ENCODE measurements at regions not wholly inside any gene's neighbourhood (a gene's known extent, or its start where the extent isn't known, plus 50 kb on each side); places are given as distances from the start of the nearest gene placed in this dataset.

GRCh38 chr6:51289041-51289440 is 470.4 kb downstream of the TFAP2B start:
- WGBS, 2 donors = 87 to 92% methylated on average over 3 of the region's 3 CpGs
- no peak for ATAC-seq (ENCODE audit: insufficient read depth, low FRiP score)
- Histone ChIP-seq H3K4me3 (no peak overlapping the region), H3K9ac (ENCODE audit: insufficient read depth in 1 of 2, low read length in 2 of 2) (no peak overlapping the region), H3K27me3 (ENCODE audit: control insufficient read depth in 3 of 3, insufficient read depth in 3 of 3, low read length in 2 of 3) (no peaks in the 10 kb centered on the region), H3K9me3 (ENCODE audit: control insufficient read depth in 4 of 4, insufficient read depth in 3 of 4, low read length in 3 of 4) (no peaks in the 10 kb centered on the region), H3K4me1 (ENCODE audit: control insufficient read depth in 5 of 5, insufficient read depth in 5 of 5, low read length in 5 of 5) (no peaks in the 10 kb centered on the region), H3K36me3 (ENCODE audit: control insufficient read depth in 4 of 4, insufficient read depth in 4 of 4, low read length in 4 of 4) (no peaks in the 10 kb centered on the region), H3K27ac (ENCODE audit: low read depth in 1 of 2, low read length in 1 of 2) (no peak overlapping the region)
- DNase-seq = no peak
- TF ChIP-seq, protein P1, sequence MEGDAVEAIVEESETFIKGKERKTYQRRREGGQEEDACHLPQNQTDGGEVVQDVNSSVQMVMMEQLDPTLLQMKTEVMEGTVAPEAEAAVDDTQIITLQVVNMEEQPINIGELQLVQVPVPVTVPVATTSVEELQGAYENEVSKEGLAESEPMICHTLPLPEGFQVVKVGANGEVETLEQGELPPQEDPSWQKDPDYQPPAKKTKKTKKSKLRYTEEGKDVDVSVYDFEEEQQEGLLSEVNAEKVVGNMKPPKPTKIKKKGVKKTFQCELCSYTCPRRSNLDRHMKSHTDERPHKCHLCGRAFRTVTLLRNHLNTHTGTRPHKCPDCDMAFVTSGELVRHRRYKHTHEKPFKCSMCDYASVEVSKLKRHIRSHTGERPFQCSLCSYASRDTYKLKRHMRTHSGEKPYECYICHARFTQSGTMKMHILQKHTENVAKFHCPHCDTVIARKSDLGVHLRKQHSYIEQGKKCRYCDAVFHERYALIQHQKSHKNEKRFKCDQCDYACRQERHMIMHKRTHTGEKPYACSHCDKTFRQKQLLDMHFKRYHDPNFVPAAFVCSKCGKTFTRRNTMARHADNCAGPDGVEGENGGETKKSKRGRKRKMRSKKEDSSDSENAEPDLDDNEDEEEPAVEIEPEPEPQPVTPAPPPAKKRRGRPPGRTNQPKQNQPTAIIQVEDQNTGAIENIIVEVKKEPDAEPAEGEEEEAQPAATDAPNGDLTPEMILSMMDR (IDR thresholded peaks at IDR 0.05; ENCODE audit: control extremely low read depth, extremely low read depth) = no peak

- Histone ChIP-seq H3K9me3 (ENCODE audit: control insufficient read depth in 4 of 4, insufficient read depth in 3 of 4, low read length in 3 of 4) (no peaks in the 10 kb centered on the region), H3K27me3 (ENCODE audit: control insufficient read depth in 3 of 3, insufficient read depth in 3 of 3, low read length in 2 of 3) (no peaks in the 10 kb centered on the region), H3K27ac (ENCODE audit: low read depth in 1 of 2, low read length in 1 of 2) (no peak overlapping the region), H3K36me3 (ENCODE audit: control insufficient read depth in 4 of 4, insufficient read depth in 4 of 4, low read length in 4 of 4) (no peaks in the 10 kb centered on the region), H3K4me3 (no peak overlapping the region), H3K4me1 (ENCODE audit: control insufficient read depth in 5 of 5, insufficient read depth in 5 of 5, low read length in 5 of 5) (no peaks in the 10 kb centered on the region), H3K9ac (ENCODE audit: insufficient read depth in 1 of 2, low read length in 2 of 2) (no peak overlapping the region)
- DNase-seq (no peak), ATAC-seq (ENCODE audit: insufficient read depth, low FRiP score) (no peak)
- TF ChIP-seq, protein P1 (IDR thresholded peaks at IDR 0.05; ENCODE audit: control extremely low read depth, extremely low read depth) = no peak
- 74 to 83% methylated on average over 1 of the region's 1 CpG for WGBS, 2 donors
Observed at GRCh38 chr6:51292659-51293058, 474.0 kb downstream of the TFAP2B start.

DNA sequence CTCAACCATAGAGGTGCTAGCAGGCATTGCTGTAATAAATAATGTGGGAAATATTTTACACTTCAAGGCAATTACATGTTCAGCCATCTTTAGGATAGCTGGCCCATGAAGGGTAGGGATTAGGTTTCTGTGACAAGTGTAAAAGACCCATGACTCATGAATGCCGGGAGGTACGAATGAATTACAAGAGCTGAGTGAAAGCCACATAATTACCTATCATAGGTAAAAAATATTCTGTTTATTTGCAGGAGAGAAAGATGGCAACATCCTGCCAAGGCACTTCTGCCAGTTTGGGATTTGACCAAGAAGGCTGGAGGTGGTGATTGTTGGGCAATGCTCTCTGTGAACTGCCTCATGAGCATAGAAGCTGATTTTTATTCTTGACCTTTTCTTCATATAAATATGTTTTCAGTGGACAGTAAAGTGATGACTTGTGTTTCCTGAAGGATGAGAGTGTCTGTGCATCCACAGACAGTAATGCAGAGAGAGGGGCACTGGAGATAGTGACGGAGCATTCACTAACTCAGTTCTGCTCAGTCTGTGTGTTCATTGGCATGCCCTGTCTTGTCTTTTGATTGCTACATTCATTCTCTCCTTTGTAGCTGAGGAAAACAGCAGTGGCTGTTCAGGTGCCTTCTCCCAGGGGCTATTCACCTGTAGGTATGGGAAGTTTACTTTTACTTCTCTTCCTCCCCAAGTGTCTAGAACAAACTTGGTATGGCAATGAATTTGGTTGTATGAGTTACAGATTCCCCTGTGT is 481.1 kb downstream of the TFAP2B start:
- WGBS, 2 donors = 92 to 98% methylated on average over 3 of the region's 3 CpGs
- no peak overlapping the region for H3K9ac ChIP-seq (ENCODE audit: insufficient read depth in 1 of 2, low read length in 2 of 2)
- no peak overlapping the region for H3K27ac ChIP-seq (ENCODE audit: low read depth in 1 of 2, low read length in 1 of 2)
- H3K36me3 ChIP-seq (ENCODE audit: control insufficient read depth in 4 of 4, insufficient read depth in 4 of 4, low read length in 4 of 4) = no peaks in the 10 kb centered on the region
- TF ChIP-seq, protein P1 (IDR thresholded peaks at IDR 0.05; ENCODE audit: control extremely low read depth, extremely low read depth) = no peak
- H3K4me3 ChIP-seq = no peak overlapping the region
- ATAC-seq (ENCODE audit: insufficient read depth, low FRiP score) = no peak
- H3K4me1 ChIP-seq (ENCODE audit: control insufficient read depth in 5 of 5, insufficient read depth in 5 of 5, low read length in 5 of 5) = no peaks in the 10 kb centered on the region
- no peaks in the 10 kb centered on the region for H3K27me3 ChIP-seq (ENCODE audit: control insufficient read depth in 3 of 3, insufficient read depth in 3 of 3, low read length in 2 of 3)
- DNase-seq = no peak
- H3K9me3 ChIP-seq (ENCODE audit: control insufficient read depth in 4 of 4, insufficient read depth in 3 of 4, low read length in 3 of 4) = no peaks in the 10 kb centered on the region

DNA sequence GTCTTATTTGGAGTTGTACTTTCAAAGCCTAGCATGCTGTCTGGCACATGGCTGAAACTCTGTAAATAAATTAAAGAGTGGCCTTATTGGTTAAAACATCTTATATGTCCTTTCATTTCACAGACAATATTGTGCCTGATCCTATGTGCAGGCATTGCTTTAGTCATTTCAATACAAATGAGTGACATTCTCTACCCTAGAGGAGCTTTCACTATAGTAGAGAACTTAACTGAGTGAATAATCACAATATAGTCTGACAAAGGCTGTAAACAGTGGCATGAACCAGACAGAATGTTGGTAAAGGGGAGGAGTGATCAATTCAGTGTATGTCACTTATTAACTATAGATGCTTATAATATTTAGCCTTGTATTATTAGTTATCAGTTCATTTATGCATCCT is 481.8 kb downstream of the TFAP2B start:
- no peaks in the 10 kb centered on the region for H3K27me3 ChIP-seq (ENCODE audit: control insufficient read depth in 3 of 3, insufficient read depth in 3 of 3, low read length in 2 of 3)
- H3K9me3 ChIP-seq (ENCODE audit: control insufficient read depth in 4 of 4, insufficient read depth in 3 of 4, low read length in 3 of 4) = no peaks in the 10 kb centered on the region
- TF ChIP-seq, protein P1 (IDR thresholded peaks at IDR 0.05; ENCODE audit: control extremely low read depth, extremely low read depth) = no peak
- H3K27ac ChIP-seq (ENCODE audit: low read depth in 1 of 2, low read length in 1 of 2) = no peak overlapping the region
- no peaks in the 10 kb centered on the region for H3K4me1 ChIP-seq (ENCODE audit: control insufficient read depth in 5 of 5, insufficient read depth in 5 of 5, low read length in 5 of 5)
- H3K36me3 ChIP-seq (ENCODE audit: control insufficient read depth in 4 of 4, insufficient read depth in 4 of 4, low read length in 4 of 4) = no peaks in the 10 kb centered on the region
- ATAC-seq (ENCODE audit: insufficient read depth, low FRiP score) (no peak), DNase-seq (no peak)
- no peak overlapping the region for H3K9ac ChIP-seq (ENCODE audit: insufficient read depth in 1 of 2, low read length in 2 of 2)
- H3K4me3 ChIP-seq = no peak overlapping the region
